Sigmoid colon (tissue), 4 donors: ENCODE measurements at regions not wholly inside any gene's neighbourhood (a gene's known extent, or its start where the extent isn't known, plus 50 kb on each side); places are given as distances from the start of the nearest gene placed in this dataset.

Experiments
- POLR2A ChIP-seq, 2 donors: fragments of 450-650 bp; IDR thresholded peaks; one replicate each; pipeline ENCODE4 v1.6.1; 2016; ENCODE audit warnings: antibody characterized with exemption in 2 of 2, mild to moderate bottlenecking in 2 of 2, moderate library complexity in 2 of 2
- POLR2AphosphoS5 ChIP-seq, 4 donors: sonication (generic); formaldehyde crosslinking; IDR thresholded peaks; one replicate each; pipeline ENCODE4 v1.6.1; 2017; ENCODE audit warnings: antibody characterized with exemption in 4 of 4
- TF ChIP-seq, protein P1 (sequence below), 4 experiments: fragments of 450-650 bp in 3 of 4; fragments of 200-600 bp in 1 of 4; IDR thresholded peaks; one replicate each; pipeline ENCODE4 v1.5.1; 2016 to 2019; ENCODE audit warnings: antibody characterized with exemption in 4 of 4, mild to moderate bottlenecking in 3 of 4, moderate library complexity in 2 of 4

DNA sequence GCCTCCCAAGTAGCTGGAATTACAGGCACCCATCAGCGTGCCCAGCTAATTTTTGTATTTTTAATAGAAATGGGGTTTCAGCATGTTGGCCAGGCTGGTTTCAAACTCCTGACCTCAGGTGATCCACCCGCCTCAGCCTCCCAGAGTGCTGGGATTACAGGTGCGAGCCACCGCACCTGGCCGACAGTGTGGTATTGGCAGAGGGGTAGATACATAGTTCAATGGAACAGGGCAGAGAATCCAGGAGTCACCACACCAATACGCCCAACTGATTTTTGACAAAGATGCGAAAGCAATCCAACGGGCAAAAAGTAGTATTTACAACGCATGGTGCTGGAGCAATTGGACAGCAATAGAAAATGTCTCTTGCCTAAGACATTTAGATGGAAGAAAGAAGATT, 164.0 kb upstream of the PPP1R26 start:
- TF ChIP-seq, protein P1, sequence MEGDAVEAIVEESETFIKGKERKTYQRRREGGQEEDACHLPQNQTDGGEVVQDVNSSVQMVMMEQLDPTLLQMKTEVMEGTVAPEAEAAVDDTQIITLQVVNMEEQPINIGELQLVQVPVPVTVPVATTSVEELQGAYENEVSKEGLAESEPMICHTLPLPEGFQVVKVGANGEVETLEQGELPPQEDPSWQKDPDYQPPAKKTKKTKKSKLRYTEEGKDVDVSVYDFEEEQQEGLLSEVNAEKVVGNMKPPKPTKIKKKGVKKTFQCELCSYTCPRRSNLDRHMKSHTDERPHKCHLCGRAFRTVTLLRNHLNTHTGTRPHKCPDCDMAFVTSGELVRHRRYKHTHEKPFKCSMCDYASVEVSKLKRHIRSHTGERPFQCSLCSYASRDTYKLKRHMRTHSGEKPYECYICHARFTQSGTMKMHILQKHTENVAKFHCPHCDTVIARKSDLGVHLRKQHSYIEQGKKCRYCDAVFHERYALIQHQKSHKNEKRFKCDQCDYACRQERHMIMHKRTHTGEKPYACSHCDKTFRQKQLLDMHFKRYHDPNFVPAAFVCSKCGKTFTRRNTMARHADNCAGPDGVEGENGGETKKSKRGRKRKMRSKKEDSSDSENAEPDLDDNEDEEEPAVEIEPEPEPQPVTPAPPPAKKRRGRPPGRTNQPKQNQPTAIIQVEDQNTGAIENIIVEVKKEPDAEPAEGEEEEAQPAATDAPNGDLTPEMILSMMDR (IDR thresholded peaks at IDR 0.05), result no peak
- no peak for TF ChIP-seq POLR2A (IDR thresholded peaks at IDR 0.05)
- no peak for TF ChIP-seq POLR2AphosphoS5 (IDR thresholded peaks at IDR 0.05)
